Body of pancreas (tissue), 4 donors: ENCODE measurements at regions not wholly inside any gene's neighbourhood (a gene's known extent, or its start where the extent isn't known, plus 50 kb on each side); places are given as distances from the start of the nearest gene placed in this dataset.

Experiments used
- ATAC-seq: fragments of 150-250 bp; one replicate; pipeline ENCODE4 v1.9.1; 2016
- DNase-seq, 4 donors: peaks; one replicate each; pipeline ENCODE4 v3.0.0-alpha.2; 2019
- H3K27ac ChIP-seq, 4 donors: fragments of 200-600 bp; sonication (generic); 1 replicate in 3 of 4; 2 replicates in 1 of 4; pipeline versions ENCODE4 v1.5.1 to v1.6.1; 2016 to 2019; ENCODE audit warnings: mild to moderate bottlenecking in 1 of 4, mixed read lengths in 1 of 4, moderate library complexity in 1 of 4
- H3K27me3 ChIP-seq, 2 donors: fragments of 200-600 bp; sonication (generic); one replicate each; pipeline ENCODE4 v1.6.0; 2016; ENCODE audit warnings: mild to moderate bottlenecking in 1 of 2
- H3K36me3 ChIP-seq, 2 donors: fragments of 200-600 bp; sonication (generic); replicated peaks in 1 of 2; 2 replicates each; pipeline ENCODE4 v1.5.1; 2016; ENCODE audit warnings: low read depth in 2 of 2; ENCODE audit not compliant: insufficient read depth in 1 of 2
- H3K4me1 ChIP-seq: fragments of 200-600 bp; sonication (generic); one replicate; pipeline ENCODE4 v1.6.0; 2016
- H3K4me3 ChIP-seq, 2 donors: fragments of 200-600 bp; sonication (generic); 1 replicate in 1 of 2; 2 replicates in 1 of 2; pipeline ENCODE4 v1.5.1; 2016 to 2019
- H3K9me3 ChIP-seq, 3 donors: fragments of 200-600 bp; sonication (generic); 1 replicate in 2 of 3; 2 replicates in 1 of 3; pipeline ENCODE4 v1.5.1; 2016
- CTCF ChIP-seq, 7 experiments: fragments of 450-650 bp in 4 of 7; fragments of 200-600 bp in 3 of 7; sonication (generic) in 3 of 7; IDR thresholded peaks; one replicate each; pipeline ENCODE4 v1.5.1; 2016 to 2019; ENCODE audit warnings: antibody characterized with exemption in 7 of 7
- POLR2A ChIP-seq, 3 donors: fragments of 450-650 bp; IDR thresholded peaks; one replicate each; pipeline ENCODE4 v1.6.1; 2016; ENCODE audit warnings: antibody characterized with exemption in 3 of 3, mild to moderate bottlenecking in 2 of 3
- WGBS, 2 donors: methylation state at CpG; one replicate each; pipeline ENCODE4 v1.1.5; 2017; 5-methylcytosine and 5-hydroxymethylcytosine counted together
- intact Hi-C: fragments of 100-400 bp; cut with DNase I; formaldehyde crosslinking; loops from one replicate; pipeline ENCODE4 v1.15.1; 2023

GRCh38 chr7:131109011-131109758 is 218.5 kb upstream of the MKLN1 start:
- intact Hi-C loops = no loop called here

GRCh38 chr7:131109759-131110296 is 217.8 kb upstream of the MKLN1 start:
- no peaks in the 10 kb centered on the region for H3K9me3 ChIP-seq
- peaks cover 29% of the 10 kb centered on the region for H3K4me1 ChIP-seq
- peak overlapping the region in 1 of 2 donors; percentile 31 for H3K4me3 ChIP-seq
- ATAC-seq (peak; percentile 34), DNase-seq (peak; percentile 77 to 82 (median 82))
- peak; percentile 25 to 62 (median 59) for TF ChIP-seq POLR2A (IDR thresholded peaks at IDR 0.05)
- no peak for TF ChIP-seq CTCF (IDR thresholded peaks at IDR 0.05)
- 1 to 7% methylated on average over 3 to 37 of the region's 37 CpGs for WGBS, 2 donors
- H3K27me3 ChIP-seq = no peaks in the 10 kb centered on the region
- H3K36me3 ChIP-seq = no peaks in the 10 kb centered on the region
- intact Hi-C loops = no loop called here
- H3K27ac ChIP-seq = peak overlapping the region; percentile 63 to 99 (median 87)

More at GRCh38 chr7:131109011-131109758, 218.5 kb upstream of the MKLN1 start:
- ATAC-seq = no peak
- H3K27me3 ChIP-seq = no peaks in the 10 kb centered on the region
- no peak for DNase-seq
- H3K9me3 ChIP-seq = no peaks in the 10 kb centered on the region
- peak overlapping the region in 3 of 4 donors; percentile 99 for H3K27ac ChIP-seq
- WGBS, 2 donors = 50 to 70% methylated on average over 5 to 6 of the region's 6 CpGs
- TF ChIP-seq CTCF (IDR thresholded peaks at IDR 0.05) (no peak), POLR2A (IDR thresholded peaks at IDR 0.05) (no peak)
- H3K4me3 ChIP-seq = peak overlapping the region in 1 of 2 donors; percentile 31
- peaks cover 36% of the 10 kb centered on the region for H3K4me1 ChIP-seq
- no peaks in the 10 kb centered on the region for H3K36me3 ChIP-seq

GRCh38 chr7:131110297-131111080 is 217.2 kb upstream of the MKLN1 start:
- DNase-seq = peak in 3 of 4 donors; percentile 24 to 27 (median 26)
- Histone ChIP-seq H3K9me3 (no peaks in the 10 kb centered on the region), H3K36me3 (no peaks in the 10 kb centered on the region), H3K27ac (peak overlapping the region; percentile 63 to 99 (median 87)), H3K27me3 (no peaks in the 10 kb centered on the region), H3K4me1 (peaks cover 23% of the 10 kb centered on the region), H3K4me3 (peak overlapping the region in 1 of 2 donors; percentile 31)
- WGBS, 2 donors = 21 to 23% methylated on average over 8 to 12 of the region's 12 CpGs
- ATAC-seq = no peak
- no peak for TF ChIP-seq CTCF (IDR thresholded peaks at IDR 0.05)
- TF ChIP-seq POLR2A (IDR thresholded peaks at IDR 0.05) = peak in 1 of 3 donors; percentile 3
- intact Hi-C loops = no loop called here

GRCh38 chr7:131111081-131111576 is 216.5 kb upstream of the MKLN1 start:
- WGBS, 2 donors = 1 to 2% methylated on average over 6 of the region's 6 CpGs
- Histone ChIP-seq H3K27ac (peak overlapping the region; percentile 63 to 99 (median 87)), H3K4me3 (no peak overlapping the region), H3K36me3 (no peaks in the 10 kb centered on the region), H3K4me1 (peaks cover 22% of the 10 kb centered on the region), H3K9me3 (no peaks in the 10 kb centered on the region), H3K27me3 (no peaks in the 10 kb centered on the region)
- TF ChIP-seq CTCF (IDR thresholded peaks at IDR 0.05) (no peak), POLR2A (IDR thresholded peaks at IDR 0.05) (peak in 1 of 3 donors; percentile 32)
- peak; percentile 28 for ATAC-seq
- intact Hi-C loops = no loop called here
- DNase-seq = peak in 2 of 4 donors; percentile 23 to 62
